Activated B cell treated with CpG ODN at 0.5 μM for 24 hours (primary cell): ENCODE measurements at regions not wholly inside any gene's neighbourhood (a gene's known extent, or its start where the extent isn't known, plus 50 kb on each side); places are given as distances from the start of the nearest gene placed in this dataset.
"Not testable (repeated sequence)": the region's sequence is repeated elsewhere in the genome, so short reads cannot be mapped to it uniquely, and the experiment has no call there.

Experiments
- ATAC-seq: fragments of 200-7000 bp; cut with Tn5 transposase; one replicate; pipeline ENCODE4 v1.10.0; 2021; ENCODE audit warnings: low read depth, mild to moderate bottlenecking, moderate library complexity
- CTCF ChIA-PET: fragments of 350-600 bp; sonication (Branson Sonifier 250); formaldehyde crosslinking; loops from one replicate; lab custom pipeline; 2021; ENCODE audit warnings: antibody characterized with exemption; lab: Charles Lee
- POLR2A ChIA-PET: fragments of 350-600 bp; sonication (Branson Sonifier 250); formaldehyde crosslinking; loops from one replicate; lab custom pipeline; 2021; ENCODE audit warnings: antibody characterized with exemption; lab: Charles Lee
- DNase-seq: peaks from one replicate; pipeline ENCODE4 v3.0.0; 2022
- H3K27ac Mint-ChIP-seq: one replicate; pipeline ENCODE4 v1.8.0; 2020; ENCODE audit warnings: mixed read lengths
- H3K27me3 Mint-ChIP-seq: one replicate; pipeline ENCODE4 v1.8.0; 2021; ENCODE audit warnings: mixed read lengths
- H3K36me3 Mint-ChIP-seq: one replicate; pipeline ENCODE4 v1.8.0; 2021; ENCODE audit warnings: low read depth, mixed read lengths
- H3K4me1 Mint-ChIP-seq: one replicate; pipeline ENCODE4 v1.8.0; 2021; ENCODE audit warnings: mixed read lengths
- H3K4me3 Mint-ChIP-seq: one replicate; pipeline ENCODE4 v1.8.0; 2020; ENCODE audit warnings: mild to moderate bottlenecking, mixed read lengths
- H3K9me3 Mint-ChIP-seq: one replicate; pipeline ENCODE4 v1.8.0; 2020; ENCODE audit warnings: mixed read lengths
- CTCF ChIP-seq: fragments of 200-600 bp; IDR thresholded peaks from one replicate; pipeline ENCODE4 v1.8.0; 2022; ENCODE audit warnings: antibody characterized with exemption, mild to moderate bottlenecking
- intact Hi-C: fragments of 100-400 bp; cut with micrococcal nuclease; formaldehyde crosslinking; loops from one replicate; pipeline ENCODE4 v1.15.1; 2024

GRCh38 chr1:24248859-24249258 lies 61.8 kb upstream of the IFNLR1 start:
- Mint-ChIP-seq H3K27me3 (no peaks in the 10 kb centered on the region), H3K36me3 (no peaks in the 10 kb centered on the region), H3K9me3 (no peaks in the 10 kb centered on the region), H3K4me3 (no peak overlapping the region), H3K27ac (peak overlapping the region; percentile 15), H3K4me1 (peaks cover 14% of the 10 kb centered on the region)
- ATAC-seq (peak; percentile 57), DNase-seq (no peak)
- ChIA-PET POLR2A (interaction anchor here (1.6 kb wide), 1 partner anchor 61 kb away, joined by 3 read pairs; no protein-coding TSS in a partner anchor), CTCF (interaction anchor here (1.2 to 1.7 kb wide), 2 partner anchors 22 to 47 kb away, joined by 3 to 5 read pairs; no protein-coding TSS in a partner anchor)
- intact Hi-C loops: no loop called here
- TF ChIP-seq CTCF: no peak

DNA sequence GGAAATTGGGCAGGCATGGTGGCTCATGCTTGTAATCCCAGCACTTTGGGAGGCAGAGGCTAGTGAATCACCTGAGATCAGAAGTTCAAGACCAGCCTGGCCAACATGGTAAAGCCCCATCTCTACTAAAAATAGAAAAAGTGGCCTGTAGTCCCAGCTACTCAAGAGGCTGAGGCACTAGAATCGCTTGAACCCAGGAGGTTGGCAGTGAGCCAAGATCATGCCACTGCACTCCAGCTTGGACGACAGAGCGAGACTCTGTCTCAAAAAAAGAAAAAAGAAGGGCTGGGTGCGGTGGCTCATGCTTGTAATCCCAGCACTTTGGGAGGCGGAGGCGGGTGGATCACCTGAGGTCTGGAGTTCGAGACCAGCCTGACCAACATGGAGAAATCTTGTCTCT lies 60.2 kb upstream of the IFNLR1 start:
- ATAC-seq, H3K27ac Mint-ChIP-seq, H3K9me3 Mint-ChIP-seq, intact Hi-C loops, H3K27me3 Mint-ChIP-seq, DNase-seq, H3K36me3 Mint-ChIP-seq, H3K4me3 Mint-ChIP-seq: not testable (repeated sequence)
- ChIA-PET POLR2A (interaction anchor here (0.6 kb wide), 1 partner anchor 1192 kb away, joined by 5 read pairs; no protein-coding TSS in a partner anchor), CTCF (interaction anchor here (0.8 kb wide), 1 partner anchor 98 kb away, joined by 3 read pairs; no protein-coding TSS in a partner anchor)
- H3K4me1 Mint-ChIP-seq: peaks cover 14% of the 10 kb centered on the region

- H3K4me1 Mint-ChIP-seq: peaks cover 13% of the 10 kb centered on the region
- intact Hi-C loops: no loop called here
- no peak for TF ChIP-seq CTCF
- ChIA-PET CTCF (no interaction called here), POLR2A (no interaction called here)
- H3K27ac Mint-ChIP-seq: no peak overlapping the region
- H3K36me3 Mint-ChIP-seq: no peaks in the 10 kb centered on the region
- DNase-seq (no peak), ATAC-seq (no peak)
- H3K4me3 Mint-ChIP-seq: no peak overlapping the region
- H3K9me3 Mint-ChIP-seq: no peaks in the 10 kb centered on the region
- H3K27me3 Mint-ChIP-seq: peaks cover 3% of the 10 kb centered on the region
These were observed 57.6 kb upstream of the IFNLR1 start for GRCh38 chr1:24244519-24245268.

DNA sequence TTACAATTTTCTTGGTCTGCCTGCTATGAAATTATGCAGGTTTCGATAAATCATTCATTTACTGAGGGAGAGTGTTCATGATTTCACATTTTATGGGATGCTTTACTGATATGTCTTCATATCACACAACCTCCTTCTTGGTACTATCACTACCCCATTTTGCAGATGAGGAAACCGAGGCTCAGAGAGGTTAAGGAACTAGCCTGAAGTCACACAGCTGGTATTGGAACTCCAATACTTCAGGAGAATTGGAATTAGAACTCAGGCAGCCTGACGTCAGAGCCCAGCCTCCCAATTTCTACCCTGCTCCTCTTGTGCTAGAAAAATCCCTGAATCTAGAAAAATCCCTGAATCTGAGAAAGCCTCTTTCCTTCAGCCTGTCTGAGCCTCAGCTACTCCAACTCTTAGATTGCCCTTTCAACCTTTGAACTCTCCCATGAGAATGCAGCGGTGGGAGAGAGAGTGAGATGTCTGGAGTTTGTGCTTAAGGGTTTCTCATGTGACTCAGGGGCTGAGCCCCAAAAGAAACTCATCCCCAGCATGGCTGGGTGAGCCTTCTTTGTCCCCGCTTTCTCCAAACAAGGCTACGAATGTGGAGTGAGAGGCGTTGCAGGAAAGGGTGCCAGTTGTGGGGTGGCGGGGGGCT lies 50.8 kb upstream of the IFNLR1 start:
- Mint-ChIP-seq H3K36me3 (no peaks in the 10 kb centered on the region), H3K9me3 (no peaks in the 10 kb centered on the region), H3K27ac (no peak overlapping the region), H3K4me1 (peaks cover 14% of the 10 kb centered on the region), H3K27me3 (peaks cover 6% of the 10 kb centered on the region), H3K4me3 (no peak overlapping the region)
- intact Hi-C loops: no loop called here
- DNase-seq: no peak
- CTCF ChIA-PET: interaction anchor here (1.0 kb wide), 1 partner anchor 88 kb away, joined by 4 read pairs; no protein-coding TSS in a partner anchor
- no peak for TF ChIP-seq CTCF
- POLR2A ChIA-PET: interaction anchor here (2.1 kb wide), 1 partner anchor 84 kb away, joined by 6 read pairs; no protein-coding TSS in a partner anchor
- no peak for ATAC-seq

- no peak overlapping the region for H3K27ac Mint-ChIP-seq
- DNase-seq (no peak), ATAC-seq (no peak)
- intact Hi-C loops: no loop called here
- no peaks in the 10 kb centered on the region for H3K9me3 Mint-ChIP-seq
- POLR2A ChIA-PET: interaction anchor here (2.1 kb wide), 1 partner anchor 85 kb away, joined by 6 read pairs; no protein-coding TSS in a partner anchor
- peaks cover 14% of the 10 kb centered on the region for H3K4me1 Mint-ChIP-seq
- CTCF ChIA-PET: interaction anchor here (1.0 kb wide), 1 partner anchor 87 kb away, joined by 4 read pairs; no protein-coding TSS in a partner anchor
- peaks cover 3% of the 10 kb centered on the region for H3K27me3 Mint-ChIP-seq
- H3K4me3 Mint-ChIP-seq: no peak overlapping the region
- no peak for TF ChIP-seq CTCF
- no peaks in the 10 kb centered on the region for H3K36me3 Mint-ChIP-seq
These were observed 49.8 kb upstream of the IFNLR1 start for GRCh38 chr1:24236789-24237371.
